Endothelial cell of umbilical vein (primary cell): ENCODE measurements at regions not wholly inside any gene's neighbourhood (a gene's known extent, or its start where the extent isn't known, plus 50 kb on each side); places are given as distances from the start of the nearest gene placed in this dataset.

Experiments
- BruUV-seq: library from RNA; stranded (reverse); fragments of 400-500 nt; replicated peaks from 2 replicates; lab custom pipeline; 2021; lab: Mats Ljungman, UMichigan
- CTCF ChIA-PET: fragments of 300-600, 350-600 bp; sonication (Branson Sonifier 250); formaldehyde crosslinking; loops from one replicate; lab custom pipeline; 2021; ENCODE audit warnings: antibody characterized with exemption, inconsistent platforms; lab: Charles Lee
- POLR2A ChIA-PET: fragments of 300-600, 350-600 bp; sonication (Branson Sonifier 250); formaldehyde crosslinking; loops from one replicate; lab custom pipeline; 2021; ENCODE audit warnings: antibody characterized with exemption, inconsistent platforms; lab: Charles Lee
- DNase-seq: peaks from one replicate; pipeline ENCODE4 v3.0.0-alpha.2; 2011; ENCODE audit warnings: low read depth, low spot score
- FAIRE-seq: peaks from 2 replicates; lab custom pipeline; 2011; peaks lifted over from hg19 to GRCh38; lab: Jason Lieb, UNC
- H2AFZ ChIP-seq: 2 replicates; pipeline ENCODE4 v1.6.0; 2012; ENCODE audit warnings: low read depth, low read length, control low read depth, inconsistent platforms
- H3K27ac ChIP-seq: 2 replicates; pipeline ENCODE4 v1.5.1; 2011; ENCODE audit warnings: low read depth, mild to moderate bottlenecking, control low read depth, low read length, moderate library complexity; ENCODE audit not compliant: insufficient read depth
- H3K27me3 ChIP-seq, 2 experiments: 2 replicates each; pipeline versions ENCODE4 v1.6.0 to v1.6.1; 2011; ENCODE audit warnings: low read length in 2 of 2, mixed read lengths in 1 of 2; ENCODE audit not compliant: control insufficient read depth in 2 of 2, insufficient read depth in 2 of 2
- H3K36me3 ChIP-seq, 2 experiments: 2 replicates in 1 of 2; 3 replicates in 1 of 2; pipeline ENCODE4 v1.5.1; 2011; ENCODE audit warnings: low read length in 2 of 2, mild to moderate bottlenecking in 1 of 2, moderate library complexity in 1 of 2; ENCODE audit not compliant: control insufficient read depth in 2 of 2, insufficient read depth in 2 of 2; ENCODE audit errors: extremely low read depth in 1 of 2
- H3K4me1 ChIP-seq: 3 replicates; pipeline ENCODE4 v1.5.1; 2011; ENCODE audit warnings: mild to moderate bottlenecking, low read length; ENCODE audit not compliant: control insufficient read depth, insufficient read depth; ENCODE audit errors: extremely low read depth
- H3K4me2 ChIP-seq: 2 replicates; pipeline ENCODE4 v1.6.1; 2011; ENCODE audit warnings: low read length, control low read depth, mixed read lengths; ENCODE audit not compliant: insufficient read depth
- H3K4me3 ChIP-seq, 3 experiments: fragments of 200-600 bp in 1 of 3; sonication (generic), shearing (Covaris generic) in 1 of 3; replicated peaks in 1 of 3; 2 replicates each; pipeline ENCODE4 v1.5.1; 2011 to 2016; ENCODE audit warnings: control low read depth in 3 of 3, low read length in 3 of 3, mild to moderate bottlenecking in 2 of 3, inconsistent platforms in 1 of 3, low read depth in 1 of 3, moderate library complexity in 1 of 3; ENCODE audit not compliant: insufficient read depth in 1 of 3
- H3K79me2 ChIP-seq: 2 replicates; pipeline ENCODE4 v1.6.0; 2012; ENCODE audit warnings: low read length, inconsistent platforms; ENCODE audit not compliant: control insufficient read depth, insufficient read depth
- H3K9ac ChIP-seq: replicated peaks from 2 replicates; pipeline ENCODE3; 2011; ENCODE audit warnings: low read length, control low read depth; ENCODE audit not compliant: insufficient read depth; ENCODE audit errors: extremely low read depth
- H3K9me1 ChIP-seq: replicated peaks from 3 replicates; pipeline ENCODE4 v1.6.0; 2011; ENCODE audit warnings: mild to moderate bottlenecking, low read length; ENCODE audit not compliant: control insufficient read depth, insufficient read depth; ENCODE audit errors: extremely low read depth
- H3K9me3 ChIP-seq: replicated peaks from 2 replicates; pipeline ENCODE4 v1.5.1; 2012; ENCODE audit warnings: low read length, inconsistent platforms; ENCODE audit not compliant: control insufficient read depth, insufficient read depth
- H4K20me1 ChIP-seq: replicated peaks from 2 replicates; pipeline ENCODE3; 2011; ENCODE audit warnings: mild to moderate bottlenecking, low read length; ENCODE audit not compliant: control insufficient read depth, insufficient read depth; ENCODE audit errors: extremely low read depth
- CTCF ChIP-seq, 2 donors: IDR thresholded peaks; 1 replicate in 1 of 2; 2 replicates in 1 of 2; pipeline ENCODE4 v1.5.1; 2011; ENCODE audit warnings: low read length in 2 of 2, mild to moderate bottlenecking in 2 of 2, moderate library complexity in 2 of 2, control low read depth in 1 of 2, inconsistent platforms in 1 of 2, low read depth in 1 of 2; ENCODE audit not compliant: insufficient read depth in 1 of 2; ENCODE audit errors: extremely low read depth in 1 of 2
- EZH2 ChIP-seq: IDR thresholded peaks from 2 replicates; pipeline ENCODE4 v1.6.1; 2012; ENCODE audit warnings: borderline replicate concordance, low read depth, mild to moderate bottlenecking, moderate library complexity, low read length, inconsistent platforms; ENCODE audit not compliant: severe bottlenecking
- FOS ChIP-seq: IDR thresholded peaks from 2 replicates; pipeline ENCODE4 v1.6.1; 2011; ENCODE audit warnings: mild to moderate bottlenecking, low read length, moderate library complexity, borderline replicate concordance; ENCODE audit not compliant: insufficient read depth
- GATA2 ChIP-seq: IDR thresholded peaks from 2 replicates; pipeline ENCODE4 v1.7.0; 2011; ENCODE audit warnings: low read depth, mild to moderate bottlenecking, moderate library complexity, mixed read lengths, low read length; ENCODE audit not compliant: insufficient read length, insufficient read depth
- JUN ChIP-seq: IDR thresholded peaks from 2 replicates; pipeline ENCODE4 v1.6.1; 2011; ENCODE audit warnings: borderline replicate concordance, low read depth; ENCODE audit not compliant: insufficient read length, insufficient read depth
- MAX ChIP-seq: IDR thresholded peaks from 2 replicates; pipeline ENCODE4 v1.6.1; 2011; ENCODE audit not compliant: insufficient read depth, insufficient read length
- MYC ChIP-seq: IDR thresholded peaks from one replicate; pipeline ENCODE4 v1.6.1; 2011; ENCODE audit warnings: mild to moderate bottlenecking, low read depth, low read length
- POLR2A ChIP-seq: IDR thresholded peaks from 2 replicates; pipeline ENCODE4 v1.6.1; 2012; ENCODE audit warnings: low read depth, mild to moderate bottlenecking, control low read depth, low read length
- POLR2AphosphoS5 ChIP-seq: IDR thresholded peaks from 2 replicates; pipeline ENCODE4 v1.6.1; 2012; ENCODE audit warnings: low read depth, mild to moderate bottlenecking, control low read depth, low read length, moderate library complexity; ENCODE audit not compliant: insufficient read depth
- dilution Hi-C: fragments of 300-500 bp; cut with MboI; formaldehyde crosslinking; loops from one replicate; pipeline ENCODE4 v1.15.0; 2019; ENCODE audit warnings: low sequenced_read_pairs; ENCODE audit not compliant: extremely low pct_ligation_motif_present
- intact Hi-C: fragments of 100-400 bp; cut with micrococcal nuclease; formaldehyde crosslinking; loops from one replicate; pipeline ENCODE4 v1.10.0; 2022

- DNase-seq (no peak), FAIRE-seq (no peak)
- Histone ChIP-seq H3K9me3 (no peaks in the 10 kb centered on the region), H3K9ac (no peak overlapping the region), H3K36me3 (no peaks in the 10 kb centered on the region), H3K4me2 (no peak overlapping the region), H3K27ac (no peak overlapping the region), H4K20me1 (no peaks in the 10 kb centered on the region), H3K27me3 (no peaks in the 10 kb centered on the region), H3K79me2 (no peaks in the 10 kb centered on the region), H2AFZ (no peak overlapping the region), H3K4me1 (no peaks in the 10 kb centered on the region), H3K4me3 (no peak overlapping the region), H3K9me1 (no peaks in the 10 kb centered on the region)
- intact Hi-C loops (no loop called here), dilution Hi-C loops (no loop called here)
- TF ChIP-seq MAX: no peak
- no peak for TF ChIP-seq CTCF (IDR thresholded peaks at IDR 0.05; ENCODE audit: extremely low read depth in 1 of 2, insufficient read depth in 1 of 2, low read depth in 1 of 2, low read length in 2 of 2)
- no peak for TF ChIP-seq POLR2AphosphoS5
- TF ChIP-seq POLR2A: no peak
- no peak for TF ChIP-seq GATA2
- no peak for TF ChIP-seq FOS
- no peak for TF ChIP-seq MYC
- no peak for TF ChIP-seq EZH2
- no peak for TF ChIP-seq JUN
- no TSS peak for BruUV-seq
- CTCF ChIA-PET: no interaction called here
- POLR2A ChIA-PET: no interaction called here
Measured at GRCh38 chrX:122004127-122004526, 956.7 kb downstream of the GLUD2 start.
